Panc1 (cell line): ENCODE measurements at regions not wholly inside any gene's neighbourhood (a gene's known extent, or its start where the extent isn't known, plus 50 kb on each side); places are given as distances from the start of the nearest gene placed in this dataset.

Experiments used
- ATAC-seq: fragments of 200-7000 bp; cut with Tn5 transposase; 2 replicates; pipeline ENCODE4 v1.9.1; 2020; ENCODE audit warnings: mild to moderate bottlenecking, moderate library complexity
- BruUV-seq: library from RNA; stranded (reverse); fragments of 400-500 nt; replicated peaks from 2 replicates; lab custom pipeline; 2021; lab: Mats Ljungman, UMichigan
- CTCF ChIA-PET: fragments of 300-600 bp; sonication (Branson Sonifier 250); formaldehyde crosslinking; loops from one replicate; lab custom pipeline; 2022; ENCODE audit warnings: antibody characterized with exemption; lab: Charles Lee
- POLR2A ChIA-PET: fragments of 300-600 bp; sonication (Branson Sonifier 250); formaldehyde crosslinking; loops from one replicate; lab custom pipeline; 2022; ENCODE audit warnings: antibody characterized with exemption; lab: Charles Lee
- DNase-seq: peaks from one replicate; pipeline ENCODE4 v3.0.0-alpha.2; 2010; ENCODE audit warnings: low read depth, low spot score
- H3K27ac ChIP-seq: 2 replicates; pipeline ENCODE4 v1.5.1; 2011; ENCODE audit warnings: mild to moderate bottlenecking, low read length, inconsistent platforms
- H3K27me3 ChIP-seq: fragments of 200-500 bp; sonication (Bioruptor generic); 2 replicates; pipeline ENCODE4 v1.6.0; 2014; ENCODE audit warnings: low read length, inconsistent platforms; ENCODE audit not compliant: control insufficient read depth, insufficient read depth
- H3K36me3 ChIP-seq: fragments of 200-500 bp; sonication (Bioruptor generic); 2 replicates; pipeline ENCODE4 v1.5.1; 2014; ENCODE audit warnings: inconsistent platforms, mild to moderate bottlenecking, low read length, moderate library complexity; ENCODE audit not compliant: control insufficient read depth, insufficient read depth
- H3K4me1 ChIP-seq: 2 replicates; pipeline ENCODE4 v1.5.1; 2011; ENCODE audit warnings: inconsistent platforms, mild to moderate bottlenecking, low read length, moderate library complexity; ENCODE audit not compliant: control insufficient read depth, insufficient read depth
- H3K4me3 ChIP-seq, 2 experiments: 2 replicates each; pipeline ENCODE4 v1.5.1; 2011 to 2012; ENCODE audit warnings: low read depth in 2 of 2, low read length in 2 of 2, mild to moderate bottlenecking in 2 of 2, inconsistent platforms in 1 of 2, moderate library complexity in 1 of 2
- H3K9me3 ChIP-seq: fragments of 200-500 bp; sonication (Bioruptor generic); 2 replicates; pipeline ENCODE4 v1.5.1; 2014; ENCODE audit warnings: low read depth, mild to moderate bottlenecking, inconsistent platforms, low read length, moderate library complexity; ENCODE audit not compliant: control insufficient read depth, insufficient read depth
- CTCF ChIP-seq: fragments of 450-650 bp; IDR thresholded peaks from 2 replicates; pipeline ENCODE4 v1.5.1; 2017; ENCODE audit warnings: mild to moderate bottlenecking
- POLR2AphosphoS5 ChIP-seq: IDR thresholded peaks from 2 replicates; pipeline ENCODE4 v1.6.1; 2012; ENCODE audit warnings: mild to moderate bottlenecking, low read depth, low read length, moderate library complexity
- REST ChIP-seq, 2 experiments: IDR thresholded peaks; 2 replicates each; pipeline ENCODE4 v1.6.1; 2011 to 2012; ENCODE audit warnings: low read depth in 2 of 2, control low read depth in 1 of 2, low read length in 1 of 2, mild to moderate bottlenecking in 1 of 2, moderate library complexity in 1 of 2; ENCODE audit not compliant: insufficient read depth in 1 of 2
- SIN3A ChIP-seq: IDR thresholded peaks from 2 replicates; pipeline ENCODE4 v1.6.1; 2012; ENCODE audit warnings: low read depth, mild to moderate bottlenecking, low read length, moderate library complexity, borderline replicate concordance; ENCODE audit not compliant: insufficient read depth
- TCF7L2 ChIP-seq: IDR thresholded peaks from 2 replicates; pipeline ENCODE4 v1.6.1; 2011; ENCODE audit warnings: mild to moderate bottlenecking, low read depth, low read length, inconsistent platforms
- in situ Hi-C: cut with HindIII; loops from 2 replicates; pipeline ENCODE4 v1.10.0; 2016; ENCODE audit warnings: low sequenced_read_pairs, low pct_unique_long_range_greater_than_20kb
- intact Hi-C: fragments of 100-400 bp; cut with micrococcal nuclease; formaldehyde crosslinking; loops from one replicate; pipeline ENCODE4 v1.10.0; 2022; ENCODE audit not compliant: unreplicated experiment

- H3K27me3 ChIP-seq = no peaks in the 10 kb centered on the region
- ATAC-seq (no peak), DNase-seq (no peak)
- TF ChIP-seq SIN3A (no peak), CTCF (no peak), REST (IDR thresholded peaks at IDR 0.05; ENCODE audit: insufficient read depth in 1 of 2, low read depth in 2 of 2, low read length in 1 of 2) (no peak), POLR2AphosphoS5 (no peak), TCF7L2 (no peak)
- no peaks in the 10 kb centered on the region for H3K9me3 ChIP-seq
- no peak overlapping the region for H3K4me3 ChIP-seq
- ChIA-PET CTCF (no interaction called here), POLR2A (interaction anchor here (0.7 kb wide), 1 partner anchor 24 kb away, joined by 3 read pairs; no protein-coding TSS in a partner anchor)
- no peak overlapping the region for H3K27ac ChIP-seq
- intact Hi-C loops (no loop called here), in situ Hi-C loops (no loop called here)
- H3K4me1 ChIP-seq = peaks cover 85% of the 10 kb centered on the region
- no TSS peak for BruUV-seq
- 0 out of 2 replicates have a peak, but pooled peaks cover 4% of the 10 kb centered on the region for H3K36me3 ChIP-seq
These were observed 333.7 kb downstream of the SEC14L1 start for GRCh38 chr17:77474292-77474988.

- intact Hi-C loops (no loop called here), in situ Hi-C loops (no loop called here)
- Histone ChIP-seq H3K4me1 (peaks cover 91% of the 10 kb centered on the region), H3K27ac (0 out of 2 replicates have a peak overlapping the region, but pooled peaks have one; percentile 15), H3K4me3 (no peak overlapping the region), H3K9me3 (no peaks in the 10 kb centered on the region), H3K27me3 (no peaks in the 10 kb centered on the region), H3K36me3 (0 out of 2 replicates have a peak, but pooled peaks cover 4% of the 10 kb centered on the region)
- no peak for TF ChIP-seq SIN3A
- TF ChIP-seq REST (IDR thresholded peaks at IDR 0.05; ENCODE audit: insufficient read depth in 1 of 2, low read depth in 2 of 2, low read length in 1 of 2) = no peak
- no peak for TF ChIP-seq POLR2AphosphoS5
- TF ChIP-seq CTCF = no peak
- TF ChIP-seq TCF7L2 = no peak
- CTCF ChIA-PET = no interaction called here
- POLR2A ChIA-PET = no interaction called here
- no peak for ATAC-seq
- DNase-seq = no peak
- BruUV-seq = no TSS peak
These were observed 334.5 kb downstream of the SEC14L1 start for GRCh38 chr17:77475016-77475976.
